ENCODE measurements at regions not wholly inside any gene's neighbourhood (a gene's known extent, or its start where the extent isn't known, plus 50 kb on each side); places are given as distances from the start of the nearest gene placed in this dataset.

DNA sequence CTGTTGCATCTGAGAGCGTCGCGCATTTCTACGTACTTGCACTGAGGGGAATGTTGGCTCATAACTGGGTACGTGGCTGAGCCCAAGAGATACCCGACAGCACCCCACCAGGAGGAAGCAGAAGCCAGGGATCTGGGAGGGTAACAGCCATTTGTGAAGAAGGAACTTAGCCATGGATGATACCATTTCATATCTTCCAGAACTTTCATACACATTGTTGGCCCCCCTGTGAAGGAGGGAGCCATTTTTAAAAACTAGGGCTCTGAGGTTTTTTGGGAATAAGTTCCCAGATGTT, 101.4 kb upstream of the SLC44A1 start:
- WGBS (ENCODE audit: extremely low coverage, insufficient coverage, low lambda C conversion rate): no CpG with 5 or more reads among the region's 6 CpGs
- no peak overlapping the region for H3K4me3 ChIP-seq (ENCODE audit: low read length)

GRCh38 chr9:105144076-105144475, 100.4 kb upstream of the SLC44A1 start:
- Histone ChIP-seq H3K4me2 (ENCODE audit: low read length) (no peak overlapping the region), H2BK5ac (ENCODE audit: low read length) (no peak overlapping the region), H2BK120ac (ENCODE audit: low read depth, low read length) (no peak overlapping the region), H4K5ac (ENCODE audit: low read length) (no peak overlapping the region), H2AK5ac (ENCODE audit: low read length) (no peak overlapping the region), H3K56ac (ENCODE audit: low read length) (no peak overlapping the region), H3K9ac (ENCODE audit: low read length) (no peak overlapping the region), H4K8ac (ENCODE audit: low read depth, low read length) (no peak overlapping the region), H3K27me3 (ENCODE audit: insufficient read depth, low read length, poor library complexity) (no peaks in the 10 kb centered on the region), H2BK15ac (replicated peaks; ENCODE audit: low read depth) (no peak overlapping the region), H3K4me1 (ENCODE audit: control insufficient read depth, low read depth, low read length) (no peaks in the 10 kb centered on the region), H3K4ac (ENCODE audit: low read depth, low read length) (no peak overlapping the region), H3K4me3 (ENCODE audit: low read length) (no peak overlapping the region), H3K79me1 (ENCODE audit: low read length) (no peaks in the 10 kb centered on the region), H3K27ac (ENCODE audit: low read depth, low read length) (no peak overlapping the region), H3K23ac (ENCODE audit: low read length) (no peak overlapping the region), H3K79me2 (ENCODE audit: control insufficient read depth, insufficient read depth, low read length) (no peaks in the 10 kb centered on the region), H3K18ac (ENCODE audit: low read length) (no peak overlapping the region), H3K36me3 (ENCODE audit: control insufficient read depth, insufficient read depth, low read length) (no peaks in the 10 kb centered on the region)
- no peak for DNase-seq
- no CpG with 5 or more reads among the region's 1 CpG for WGBS (ENCODE audit: extremely low coverage, insufficient coverage, low lambda C conversion rate)

More for the DNA sequence above, 101.4 kb upstream of the SLC44A1 start:
- H2BK15ac ChIP-seq (replicated peaks; ENCODE audit: low read depth): no peak overlapping the region
- no peak for DNase-seq
- no peak overlapping the region for H3K4ac ChIP-seq (ENCODE audit: low read depth, low read length)
- H2BK5ac ChIP-seq (ENCODE audit: low read length): no peak overlapping the region
- no peak overlapping the region for H3K18ac ChIP-seq (ENCODE audit: low read length)
- no peaks in the 10 kb centered on the region for H3K4me1 ChIP-seq (ENCODE audit: control insufficient read depth, low read depth, low read length)
- no peak overlapping the region for H3K56ac ChIP-seq (ENCODE audit: low read length)
- H2BK120ac ChIP-seq (ENCODE audit: low read depth, low read length): no peak overlapping the region
- H2AK5ac ChIP-seq (ENCODE audit: low read length): no peak overlapping the region
- H3K4me2 ChIP-seq (ENCODE audit: low read length): no peak overlapping the region
- no peak overlapping the region for H3K23ac ChIP-seq (ENCODE audit: low read length)
- H3K79me1 ChIP-seq (ENCODE audit: low read length): no peaks in the 10 kb centered on the region
- H4K5ac ChIP-seq (ENCODE audit: low read length): no peak overlapping the region
- no peaks in the 10 kb centered on the region for H3K79me2 ChIP-seq (ENCODE audit: control insufficient read depth, insufficient read depth, low read length)
- no peaks in the 10 kb centered on the region for H3K27me3 ChIP-seq (ENCODE audit: insufficient read depth, low read length, poor library complexity)
- H4K8ac ChIP-seq (ENCODE audit: low read depth, low read length): no peak overlapping the region
- H3K9ac ChIP-seq (ENCODE audit: low read length): no peak overlapping the region
- H3K27ac ChIP-seq (ENCODE audit: low read depth, low read length): no peak overlapping the region
- no peaks in the 10 kb centered on the region for H3K36me3 ChIP-seq (ENCODE audit: control insufficient read depth, insufficient read depth, low read length)

DNA sequence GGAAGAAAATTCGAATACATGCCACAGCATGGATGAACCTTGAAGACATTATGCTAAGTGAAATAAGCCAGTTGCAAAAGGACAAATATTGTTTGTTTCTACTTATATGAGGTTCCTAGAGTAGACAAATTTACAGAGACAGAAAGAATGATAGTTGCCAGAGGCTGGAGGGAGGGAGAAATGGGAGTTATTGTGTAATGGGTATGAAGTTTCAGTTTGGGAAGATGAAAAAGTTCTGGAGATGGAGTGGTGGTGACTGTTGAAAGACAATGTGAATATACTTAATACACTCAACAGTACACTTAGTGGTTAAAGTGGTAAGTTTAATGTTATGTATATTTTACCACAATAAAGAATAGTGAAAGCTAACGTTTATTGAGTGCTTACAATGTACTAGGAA, 99.6 kb upstream of the SLC44A1 start:
- Histone ChIP-seq H3K36me3 (ENCODE audit: control insufficient read depth, insufficient read depth, low read length) (no peaks in the 10 kb centered on the region), H3K79me2 (ENCODE audit: control insufficient read depth, insufficient read depth, low read length) (no peaks in the 10 kb centered on the region), H2BK15ac (replicated peaks; ENCODE audit: low read depth) (no peak overlapping the region), H3K4ac (ENCODE audit: low read depth, low read length) (no peak overlapping the region), H3K23ac (ENCODE audit: low read length) (no peak overlapping the region), H2BK120ac (ENCODE audit: low read depth, low read length) (no peak overlapping the region), H3K4me1 (ENCODE audit: control insufficient read depth, low read depth, low read length) (no peaks in the 10 kb centered on the region), H2AK5ac (ENCODE audit: low read length) (no peak overlapping the region), H3K9ac (ENCODE audit: low read length) (no peak overlapping the region), H3K4me3 (ENCODE audit: low read length) (no peak overlapping the region), H4K5ac (ENCODE audit: low read length) (no peak overlapping the region), H3K4me2 (ENCODE audit: low read length) (no peak overlapping the region), H3K27me3 (ENCODE audit: insufficient read depth, low read length, poor library complexity) (no peaks in the 10 kb centered on the region), H3K79me1 (ENCODE audit: low read length) (no peaks in the 10 kb centered on the region), H4K8ac (ENCODE audit: low read depth, low read length) (no peak overlapping the region), H3K18ac (ENCODE audit: low read length) (no peak overlapping the region), H2BK5ac (ENCODE audit: low read length) (no peak overlapping the region), H3K27ac (ENCODE audit: low read depth, low read length) (no peak overlapping the region), H3K56ac (ENCODE audit: low read length) (no peak overlapping the region)
- WGBS (ENCODE audit: extremely low coverage, insufficient coverage, low lambda C conversion rate): no CpG with 5 or more reads among the region's 2 CpGs
- DNase-seq: no peak

GRCh38 chr9:105146677-105147076, 97.8 kb upstream of the SLC44A1 start:
- Histone ChIP-seq H3K27ac (ENCODE audit: low read depth, low read length) (no peak overlapping the region), H3K4ac (ENCODE audit: low read depth, low read length) (no peak overlapping the region), H3K4me2 (ENCODE audit: low read length) (no peak overlapping the region), H3K79me1 (ENCODE audit: low read length) (no peaks in the 10 kb centered on the region), H2AK5ac (ENCODE audit: low read length) (no peak overlapping the region), H4K8ac (ENCODE audit: low read depth, low read length) (no peak overlapping the region), H3K4me1 (ENCODE audit: control insufficient read depth, low read depth, low read length) (no peaks in the 10 kb centered on the region), H3K4me3 (ENCODE audit: low read length) (no peak overlapping the region), H2BK120ac (ENCODE audit: low read depth, low read length) (no peak overlapping the region), H3K27me3 (ENCODE audit: insufficient read depth, low read length, poor library complexity) (no peaks in the 10 kb centered on the region), H2BK15ac (replicated peaks; ENCODE audit: low read depth) (no peak overlapping the region), H4K5ac (ENCODE audit: low read length) (no peak overlapping the region), H3K79me2 (ENCODE audit: control insufficient read depth, insufficient read depth, low read length) (no peaks in the 10 kb centered on the region), H3K18ac (ENCODE audit: low read length) (no peak overlapping the region), H3K23ac (ENCODE audit: low read length) (no peak overlapping the region), H3K36me3 (ENCODE audit: control insufficient read depth, insufficient read depth, low read length) (no peaks in the 10 kb centered on the region), H2BK5ac (ENCODE audit: low read length) (no peak overlapping the region), H3K9ac (ENCODE audit: low read length) (no peak overlapping the region), H3K56ac (ENCODE audit: low read length) (no peak overlapping the region)
- no peak for DNase-seq
- no CpG with 5 or more reads among the region's 5 CpGs for WGBS (ENCODE audit: extremely low coverage, insufficient coverage, low lambda C conversion rate)

DNA sequence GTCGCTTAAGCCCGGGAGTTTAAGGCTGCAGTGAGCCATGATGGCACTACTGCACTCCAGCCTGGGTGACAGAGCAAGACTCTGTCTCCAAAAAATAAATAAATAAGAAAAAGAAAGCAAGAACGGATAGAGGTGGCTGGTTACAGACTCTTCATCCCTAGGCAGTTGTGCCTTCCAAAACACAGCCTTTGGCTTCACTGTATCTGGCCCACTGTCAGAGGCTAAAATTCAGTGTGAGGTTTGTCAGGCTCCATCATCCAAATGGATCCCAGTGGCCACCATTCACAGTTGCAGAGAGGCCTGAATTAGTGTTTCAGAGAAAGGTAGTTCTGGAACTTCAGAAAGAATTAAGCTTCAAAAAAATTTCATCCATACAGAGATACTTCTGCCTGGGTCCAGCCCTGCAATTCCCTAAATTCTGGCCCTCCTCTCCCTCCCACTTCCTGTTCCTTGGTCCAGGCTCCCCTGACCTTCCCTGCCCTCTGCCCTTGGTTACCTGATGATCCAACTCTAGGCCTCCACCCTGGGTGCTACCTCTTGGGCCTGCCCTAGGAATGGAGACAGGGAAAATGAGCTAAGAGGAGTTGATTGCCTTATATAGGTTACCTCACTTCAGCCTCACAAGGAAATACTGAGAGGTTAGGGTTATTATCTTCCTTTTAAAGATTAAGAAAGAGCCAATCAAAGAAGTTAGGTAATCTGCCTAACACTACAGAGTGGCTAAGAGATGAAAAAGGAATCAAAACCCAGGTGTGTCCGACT, 97.2 kb upstream of the SLC44A1 start:
- no peak for DNase-seq
- no peak overlapping the region for H2BK5ac ChIP-seq (ENCODE audit: low read length)
- H2BK120ac ChIP-seq (ENCODE audit: low read depth, low read length): no peak overlapping the region
- no peaks in the 10 kb centered on the region for H3K4me1 ChIP-seq (ENCODE audit: control insufficient read depth, low read depth, low read length)
- no peak overlapping the region for H3K18ac ChIP-seq (ENCODE audit: low read length)
- H3K9ac ChIP-seq (ENCODE audit: low read length): no peak overlapping the region
- no peaks in the 10 kb centered on the region for H3K27me3 ChIP-seq (ENCODE audit: insufficient read depth, low read length, poor library complexity)
- H3K23ac ChIP-seq (ENCODE audit: low read length): no peak overlapping the region
- no peak overlapping the region for H2AK5ac ChIP-seq (ENCODE audit: low read length)
- no peak overlapping the region for H3K4me2 ChIP-seq (ENCODE audit: low read length)
- no peak overlapping the region for H3K4me3 ChIP-seq (ENCODE audit: low read length)
- H3K36me3 ChIP-seq (ENCODE audit: control insufficient read depth, insufficient read depth, low read length): no peaks in the 10 kb centered on the region
- no peak overlapping the region for H4K8ac ChIP-seq (ENCODE audit: low read depth, low read length)
- no peak overlapping the region for H3K27ac ChIP-seq (ENCODE audit: low read depth, low read length)
- no CpG with 5 or more reads among the region's 4 CpGs for WGBS (ENCODE audit: extremely low coverage, insufficient coverage, low lambda C conversion rate)
- H3K56ac ChIP-seq (ENCODE audit: low read length): no peak overlapping the region
- H2BK15ac ChIP-seq (replicated peaks; ENCODE audit: low read depth): no peak overlapping the region
- H3K79me2 ChIP-seq (ENCODE audit: control insufficient read depth, insufficient read depth, low read length): no peaks in the 10 kb centered on the region
- no peaks in the 10 kb centered on the region for H3K79me1 ChIP-seq (ENCODE audit: low read length)
- H3K4ac ChIP-seq (ENCODE audit: low read depth, low read length): no peak overlapping the region
- no peak overlapping the region for H4K5ac ChIP-seq (ENCODE audit: low read length)

Measured in mesendoderm (in vitro differentiated cells).